Natural killer cell treated with Interleukin-12 subunit alpha and Interleukin-12 subunit beta and Interleukin-15 and Interleukin-18, amount 100 ng/mL, for 72 hours (primary cell): ENCODE measurements at regions not wholly inside any gene's neighbourhood (a gene's known extent, or its start where the extent isn't known, plus 50 kb on each side); places are given as distances from the start of the nearest gene placed in this dataset.

ENCODE experiments used
- ATAC-seq, 2 donors: fragments of 150-1000 bp; cut with Tn5 transposase in 1 of 2; sonication (Bioruptor Pico), chemical (Tn5 transposase) in 1 of 2; 2 replicates each; pipeline ENCODE4 v1.10.0; 2021
- DNase-seq: peaks from one replicate; pipeline ENCODE4 v3.0.0; 2022; ENCODE audit warnings: low spot score
- H3K27ac Mint-ChIP-seq, 2 donors: 1 replicate in 1 of 2; 2 replicates in 1 of 2; pipeline ENCODE4 v1.8.0; 2022; ENCODE audit warnings: mixed read lengths in 2 of 2, mild to moderate bottlenecking in 1 of 2, moderate library complexity in 1 of 2
- H3K27me3 Mint-ChIP-seq, 2 donors: 1 replicate in 1 of 2; 2 replicates in 1 of 2; pipeline ENCODE4 v1.8.0; 2022; ENCODE audit warnings: mixed read lengths in 2 of 2
- H3K36me3 Mint-ChIP-seq: one replicate; pipeline ENCODE4 v1.8.0; 2022; ENCODE audit warnings: mixed read lengths
- H3K4me1 Mint-ChIP-seq, 2 donors: 1 replicate in 1 of 2; 2 replicates in 1 of 2; pipeline ENCODE4 v1.8.0; 2022; ENCODE audit warnings: low read depth in 2 of 2, mixed read lengths in 2 of 2, mild to moderate bottlenecking in 1 of 2
- H3K4me3 Mint-ChIP-seq: one replicate; pipeline ENCODE4 v1.8.0; 2022; ENCODE audit warnings: mixed read lengths
- H3K9me3 Mint-ChIP-seq: 2 replicates; pipeline ENCODE4 v1.8.0; 2022; ENCODE audit warnings: mixed read lengths

DNA sequence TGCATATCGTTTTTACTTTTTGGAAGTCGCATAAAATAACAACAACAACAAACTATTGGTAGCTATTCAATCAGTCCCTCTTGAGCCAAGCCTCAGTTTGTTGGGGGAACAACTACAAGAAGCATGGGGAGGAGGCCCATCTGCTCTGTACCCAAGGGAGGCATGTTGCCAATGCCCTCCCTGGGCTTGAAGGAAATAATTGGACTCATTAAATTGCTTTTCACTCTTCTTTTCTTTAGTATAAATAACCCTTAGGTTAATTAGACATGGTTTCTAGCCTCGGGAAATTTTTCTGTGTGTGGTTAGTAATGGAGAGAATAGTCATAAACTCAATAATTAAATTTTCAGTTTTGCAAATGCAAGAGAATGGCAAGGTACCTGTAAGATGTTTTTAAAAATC lies 500.7 kb downstream of the TLE4 start:
- Mint-ChIP-seq H3K4me3 (no peak overlapping the region), H3K27me3 (peaks cover 0 to 16% of the 10 kb centered on the region in 2 donors), H3K9me3 (peaks cover 8% of the 10 kb centered on the region), H3K4me1 (no peaks in the 10 kb centered on the region), H3K27ac (no peak overlapping the region), H3K36me3 (no peaks in the 10 kb centered on the region)
- DNase-seq = no peak
- ATAC-seq = no peak

DNA sequence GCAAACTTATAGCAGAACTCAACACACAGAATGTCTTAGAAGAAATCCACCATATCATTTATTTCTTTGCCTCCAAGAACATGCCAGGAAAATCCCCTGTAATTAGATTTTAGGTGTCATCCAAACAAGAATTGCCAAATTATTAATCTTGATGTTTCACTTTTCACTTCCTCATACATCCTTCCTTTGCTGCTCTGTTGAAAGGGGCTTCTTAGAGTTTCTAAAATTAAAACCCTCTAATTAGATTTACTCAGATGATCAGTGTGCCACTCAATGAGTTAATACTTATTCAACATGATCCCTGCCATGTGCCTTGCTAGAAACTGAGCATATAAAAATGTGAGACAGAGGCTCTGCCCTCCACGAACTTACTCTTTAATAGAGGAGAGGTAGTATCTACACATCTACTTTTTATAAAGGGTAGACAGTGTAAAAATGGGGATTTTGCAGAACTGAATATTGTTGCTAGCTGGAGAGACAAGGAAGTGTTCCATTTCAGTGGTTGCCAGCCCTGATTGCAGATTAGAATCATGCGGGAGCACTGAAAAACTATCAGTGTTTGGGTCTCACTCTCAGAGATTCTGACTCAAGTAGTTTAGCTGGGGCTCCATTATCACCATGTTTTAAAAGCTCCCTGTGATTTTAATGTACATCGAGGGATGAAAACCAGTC lies 498.4 kb downstream of the TLE4 start:
- H3K9me3 Mint-ChIP-seq = peaks cover 3% of the 10 kb centered on the region
- no peaks in the 10 kb centered on the region for H3K4me1 Mint-ChIP-seq
- H3K27me3 Mint-ChIP-seq = peaks cover 0 to 19% of the 10 kb centered on the region in 2 donors
- no peaks in the 10 kb centered on the region for H3K36me3 Mint-ChIP-seq
- no peak overlapping the region for H3K4me3 Mint-ChIP-seq
- no peak overlapping the region for H3K27ac Mint-ChIP-seq
- no peak for ATAC-seq
- no peak for DNase-seq

DNA sequence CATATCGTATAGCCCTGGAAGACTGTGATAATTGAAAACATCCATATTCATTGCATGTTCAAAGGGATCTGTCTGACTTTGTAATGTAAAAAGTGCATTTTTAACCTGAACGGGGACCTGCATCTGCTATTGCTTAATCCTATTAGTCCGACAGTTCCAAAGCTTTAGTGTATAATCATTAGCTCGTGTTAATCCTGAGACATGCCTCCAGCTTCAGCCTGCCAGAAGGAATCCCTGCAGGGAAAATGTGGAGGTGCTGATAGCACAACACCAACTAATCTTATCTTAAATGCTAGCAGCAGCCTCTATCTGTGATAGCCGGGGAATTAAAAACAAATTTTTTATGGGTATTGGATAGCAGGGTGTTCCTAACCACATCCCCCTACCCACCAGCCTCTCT lies 495.2 kb downstream of the TLE4 start:
- no peak overlapping the region for H3K4me3 Mint-ChIP-seq
- ATAC-seq (no peak), DNase-seq (no peak)
- H3K4me1 Mint-ChIP-seq = no peaks in the 10 kb centered on the region
- H3K27me3 Mint-ChIP-seq = peaks cover 0 to 19% of the 10 kb centered on the region in 2 donors
- H3K36me3 Mint-ChIP-seq = no peaks in the 10 kb centered on the region
- no peak overlapping the region for H3K27ac Mint-ChIP-seq
- peaks cover 3% of the 10 kb centered on the region for H3K9me3 Mint-ChIP-seq

DNA sequence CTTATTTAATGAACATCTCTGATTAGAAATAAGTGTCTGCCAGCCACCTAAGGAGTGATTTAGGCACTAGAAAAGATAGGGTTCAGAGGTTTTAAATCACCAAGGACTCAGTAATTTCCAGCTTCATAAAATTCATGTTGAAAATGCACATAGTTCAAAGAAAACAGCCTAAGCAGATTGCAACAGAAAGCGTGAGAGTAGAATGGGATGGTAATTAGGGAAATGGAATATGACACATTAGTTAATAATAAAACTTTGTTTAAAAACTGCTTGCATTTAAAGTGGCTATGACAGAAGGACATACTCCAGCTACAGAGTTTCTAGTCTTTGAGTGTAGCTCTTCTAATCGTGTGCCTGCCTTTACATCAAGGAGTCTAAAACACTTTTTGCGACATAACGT lies 490.8 kb downstream of the TLE4 start:
- Mint-ChIP-seq H3K4me3 (no peak overlapping the region), H3K36me3 (no peaks in the 10 kb centered on the region), H3K27me3 (peaks cover 0 to 4% of the 10 kb centered on the region in 2 donors), H3K4me1 (no peaks in the 10 kb centered on the region), H3K9me3 (no peaks in the 10 kb centered on the region), H3K27ac (no peak overlapping the region)
- ATAC-seq (no peak), DNase-seq (no peak)

GRCh38 chr9:80061940-80062339 lies 490.2 kb downstream of the TLE4 start:
- H3K4me3 Mint-ChIP-seq = no peak overlapping the region
- no peaks in the 10 kb centered on the region for H3K4me1 Mint-ChIP-seq
- no peaks in the 10 kb centered on the region for H3K27me3 Mint-ChIP-seq
- no peak for ATAC-seq
- H3K36me3 Mint-ChIP-seq = no peaks in the 10 kb centered on the region
- H3K9me3 Mint-ChIP-seq = peaks cover 2% of the 10 kb centered on the region
- DNase-seq = no peak
- no peak overlapping the region for H3K27ac Mint-ChIP-seq

GRCh38 chr9:80061096-80061495 lies 489.3 kb downstream of the TLE4 start:
- H3K9me3 Mint-ChIP-seq = peaks cover 3% of the 10 kb centered on the region
- no peaks in the 10 kb centered on the region for H3K36me3 Mint-ChIP-seq
- no peaks in the 10 kb centered on the region for H3K4me1 Mint-ChIP-seq
- no peaks in the 10 kb centered on the region for H3K27me3 Mint-ChIP-seq
- H3K4me3 Mint-ChIP-seq = no peak overlapping the region
- DNase-seq (no peak), ATAC-seq (no peak)
- H3K27ac Mint-ChIP-seq = no peak overlapping the region

DNA sequence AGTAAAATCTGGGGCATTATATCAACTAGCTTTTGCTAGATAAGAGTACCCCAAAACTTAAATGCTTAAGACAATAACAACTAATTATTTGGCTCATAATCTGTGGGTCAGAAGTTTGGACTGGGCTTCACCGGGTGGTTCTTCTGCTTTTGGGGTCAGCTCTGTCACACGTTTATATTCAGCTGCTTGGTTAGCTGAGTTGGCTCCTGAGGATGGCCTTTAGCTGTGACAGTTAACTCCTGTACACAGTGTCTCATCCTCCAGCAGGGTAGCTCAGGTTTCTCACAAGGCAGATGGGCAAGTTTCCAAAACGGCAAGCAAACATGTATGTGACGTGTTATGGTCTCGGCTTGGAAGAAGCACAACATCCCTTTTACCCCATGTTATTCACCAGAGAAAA lies 488.2 kb downstream of the TLE4 start:
- ATAC-seq (no peak), DNase-seq (no peak)
- H3K36me3 Mint-ChIP-seq = no peaks in the 10 kb centered on the region
- H3K27ac Mint-ChIP-seq = no peak overlapping the region
- H3K27me3 Mint-ChIP-seq = peaks cover 0 to 5% of the 10 kb centered on the region in 2 donors
- no peaks in the 10 kb centered on the region for H3K4me1 Mint-ChIP-seq
- peaks cover 3% of the 10 kb centered on the region for H3K9me3 Mint-ChIP-seq
- H3K4me3 Mint-ChIP-seq = no peak overlapping the region

DNA sequence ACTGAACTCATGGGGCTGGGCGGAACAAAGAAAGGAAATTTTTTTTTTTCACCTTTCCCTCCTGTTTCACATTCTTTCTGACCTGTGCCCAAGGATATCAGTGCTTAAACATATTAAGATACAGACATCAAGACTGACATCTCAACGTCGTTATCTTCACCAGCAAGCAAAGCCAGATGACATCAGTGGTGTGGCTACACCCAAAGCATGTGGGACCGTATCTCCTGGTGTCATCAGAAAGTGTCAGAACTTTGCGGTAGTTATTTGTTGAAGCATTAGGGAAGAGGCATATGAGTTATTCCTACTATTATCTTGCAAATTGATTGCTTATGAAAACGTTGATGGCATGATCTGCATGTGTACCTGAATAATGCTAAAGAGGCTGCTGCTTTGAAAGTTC lies 487.4 kb downstream of the TLE4 start:
- no peaks in the 10 kb centered on the region for H3K36me3 Mint-ChIP-seq
- ATAC-seq = no peak
- H3K4me3 Mint-ChIP-seq = no peak overlapping the region
- no peak for DNase-seq
- peaks cover 3% of the 10 kb centered on the region for H3K9me3 Mint-ChIP-seq
- H3K4me1 Mint-ChIP-seq = no peaks in the 10 kb centered on the region
- H3K27ac Mint-ChIP-seq = no peak overlapping the region
- peaks cover 0 to 9% of the 10 kb centered on the region in 2 donors for H3K27me3 Mint-ChIP-seq

GRCh38 chr9:80052830-80053229 lies 481.1 kb downstream of the TLE4 start:
- DNase-seq = no peak

DNA sequence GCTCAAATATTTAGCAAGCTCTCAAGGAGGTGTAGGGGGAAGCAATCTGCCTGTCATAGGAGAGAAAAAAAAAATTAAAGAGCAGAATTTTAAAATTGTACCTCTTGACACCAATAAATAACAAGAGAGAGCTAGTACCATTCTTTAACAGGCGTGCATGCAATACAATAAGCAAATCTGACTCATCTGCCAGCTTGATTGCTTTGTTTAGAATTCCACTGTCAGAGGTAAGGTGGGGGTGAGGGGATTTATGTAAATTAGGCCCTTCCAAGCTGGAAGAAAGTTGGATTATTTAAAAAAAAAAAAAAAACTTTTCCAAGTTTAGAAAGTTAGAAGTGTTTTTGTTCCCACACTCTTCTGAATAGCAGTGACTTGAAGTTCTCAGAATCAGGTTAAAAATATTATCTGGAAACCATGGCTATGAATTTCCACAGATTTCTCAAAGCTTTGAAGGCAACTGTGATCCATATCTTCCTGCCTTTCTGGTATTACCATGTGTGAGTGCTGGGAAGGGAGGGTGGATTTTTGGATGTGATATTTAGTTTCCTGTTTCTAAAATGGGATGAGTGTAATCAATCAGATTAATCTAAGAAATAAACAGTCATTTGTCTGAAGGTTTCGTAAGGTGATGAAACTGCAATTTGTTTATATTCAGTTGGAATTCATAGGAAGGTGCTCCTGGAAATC lies 477.5 kb downstream of the TLE4 start:
- H3K27ac Mint-ChIP-seq = no peak overlapping the region
- H3K36me3 Mint-ChIP-seq = peaks cover 10% of the 10 kb centered on the region
- no peak for ATAC-seq
- H3K4me3 Mint-ChIP-seq = no peak overlapping the region
- peaks cover 5 to 9% of the 10 kb centered on the region in 2 donors for H3K27me3 Mint-ChIP-seq
- no peak for DNase-seq
- no peaks in the 10 kb centered on the region for H3K4me1 Mint-ChIP-seq
- peaks cover 9% of the 10 kb centered on the region for H3K9me3 Mint-ChIP-seq

More at GRCh38 chr9:80052830-80053229, 481.1 kb downstream of the TLE4 start:
- Mint-ChIP-seq H3K4me3 (no peak overlapping the region), H3K27me3 (peaks cover 3 to 18% of the 10 kb centered on the region in 2 donors), H3K9me3 (peaks cover 12% of the 10 kb centered on the region), H3K4me1 (no peaks in the 10 kb centered on the region), H3K36me3 (peaks cover 10% of the 10 kb centered on the region), H3K27ac (no peak overlapping the region)
- ATAC-seq = no peak

GRCh38 chr9:80046481-80046880 lies 474.7 kb downstream of the TLE4 start:
- H3K9me3 Mint-ChIP-seq = no peaks in the 10 kb centered on the region
- H3K27me3 Mint-ChIP-seq = peaks cover 0 to 5% of the 10 kb centered on the region in 2 donors
- no peak overlapping the region for H3K27ac Mint-ChIP-seq

GRCh38 chr9:80041821-80042220 lies 470.1 kb downstream of the TLE4 start:
- Mint-ChIP-seq H3K27me3 (peaks cover 0 to 2% of the 10 kb centered on the region in 2 donors), H3K4me3 (no peak overlapping the region), H3K4me1 (no peaks in the 10 kb centered on the region), H3K9me3 (no peaks in the 10 kb centered on the region), H3K36me3 (no peaks in the 10 kb centered on the region), H3K27ac (no peak overlapping the region)
- ATAC-seq (no peak), DNase-seq (no peak)

More at GRCh38 chr9:80046481-80046880, 474.7 kb downstream of the TLE4 start:
- H3K36me3 Mint-ChIP-seq = no peaks in the 10 kb centered on the region
- no peak overlapping the region for H3K4me3 Mint-ChIP-seq
- no peak for DNase-seq
- ATAC-seq = no peak
- H3K4me1 Mint-ChIP-seq = no peaks in the 10 kb centered on the region

- DNase-seq = no peak
- Mint-ChIP-seq H3K36me3 (no peaks in the 10 kb centered on the region), H3K4me3 (no peak overlapping the region), H3K4me1 (no peaks in the 10 kb centered on the region), H3K27ac (no peak overlapping the region), H3K9me3 (no peaks in the 10 kb centered on the region), H3K27me3 (peaks cover 0 to 1% of the 10 kb centered on the region in 2 donors)
- no peak for ATAC-seq
These were observed 468.7 kb downstream of the TLE4 start for GRCh38 chr9:80040457-80040856.

GRCh38 chr9:80030801-80031200 lies 459.0 kb downstream of the TLE4 start:
- no peak overlapping the region for H3K27ac Mint-ChIP-seq
- DNase-seq = no peak

More at GRCh38 chr9:80030801-80031200, 459.0 kb downstream of the TLE4 start:
- H3K4me3 Mint-ChIP-seq = no peak overlapping the region
- H3K36me3 Mint-ChIP-seq = no peaks in the 10 kb centered on the region
- no peak for ATAC-seq
- peaks cover 4 to 20% of the 10 kb centered on the region in 2 donors for H3K27me3 Mint-ChIP-seq
- H3K9me3 Mint-ChIP-seq = peaks cover 11% of the 10 kb centered on the region
- no peaks in the 10 kb centered on the region for H3K4me1 Mint-ChIP-seq
